ENCODE measurements at regions not wholly inside any gene's neighbourhood (a gene's known extent, or its start where the extent isn't known, plus 50 kb on each side); places are given as distances from the start of the nearest gene placed in this dataset.
"Not testable (repeated sequence)": the region's sequence is repeated elsewhere in the genome, so short reads cannot be mapped to it uniquely, and the experiment has no call there.

GRCh38 chr2:192471982-192472381, 277.2 kb upstream of the TMEFF2 start:
- no peak for DNase-seq (ENCODE audit: low read depth in 2 of 2)

- DNase-seq (ENCODE audit: low read depth in 2 of 2): no peak
These were observed 274.9 kb upstream of the TMEFF2 start for GRCh38 chr2:192469612-192470011.

- DNase-seq (ENCODE audit: low read depth in 2 of 2): no peak
These were observed 273.4 kb upstream of the TMEFF2 start for GRCh38 chr2:192467953-192468660.

GRCh38 chr2:192465141-192465540, 270.4 kb upstream of the TMEFF2 start:
- DNase-seq (ENCODE audit: low read depth in 2 of 2): no peak

- no peak for DNase-seq (ENCODE audit: low read depth in 2 of 2)
These were observed 264.7 kb upstream of the TMEFF2 start for GRCh38 chr2:192459422-192459821.

- DNase-seq (ENCODE audit: low read depth in 2 of 2): no peak
These were observed 254.1 kb upstream of the TMEFF2 start for GRCh38 chr2:192448881-192449280.

GRCh38 chr2:192444286-192444838, 249.6 kb upstream of the TMEFF2 start:
- DNase-seq (ENCODE audit: low read depth in 2 of 2): no peak

- no peak for DNase-seq (ENCODE audit: low read depth in 2 of 2)
These were observed 249.1 kb upstream of the TMEFF2 start for GRCh38 chr2:192443831-192444230.

- DNase-seq (ENCODE audit: low read depth in 2 of 2): no peak
These were observed 243.5 kb upstream of the TMEFF2 start for GRCh38 chr2:192438239-192438638.

- no peak for DNase-seq (ENCODE audit: low read depth in 2 of 2)
These were observed 242.9 kb upstream of the TMEFF2 start for GRCh38 chr2:192437653-192438052.

- no peak for DNase-seq (ENCODE audit: low read depth in 2 of 2)
These were observed 229.5 kb upstream of the TMEFF2 start for GRCh38 chr2:192424243-192424642.

- no peak for DNase-seq (ENCODE audit: low read depth in 2 of 2)
These were observed 225.1 kb upstream of the TMEFF2 start for GRCh38 chr2:192419786-192420185.

GRCh38 chr2:192416060-192416459, 221.3 kb upstream of the TMEFF2 start:
- DNase-seq (ENCODE audit: low read depth in 2 of 2): no peak

GRCh38 chr2:192414794-192415193, 220.1 kb upstream of the TMEFF2 start:
- no peak for DNase-seq (ENCODE audit: low read depth in 2 of 2)

GRCh38 chr2:192413812-192414681, 219.3 kb upstream of the TMEFF2 start:
- DNase-seq (ENCODE audit: low read depth in 2 of 2): no peak

GRCh38 chr2:192412866-192413265, 218.1 kb upstream of the TMEFF2 start:
- DNase-seq (ENCODE audit: low read depth in 2 of 2): not testable (repeated sequence)

GRCh38 chr2:192412394-192412793, 217.7 kb upstream of the TMEFF2 start:
- no peak for DNase-seq (ENCODE audit: low read depth in 2 of 2)

- DNase-seq (ENCODE audit: low read depth in 2 of 2): no peak
These were observed 217.0 kb upstream of the TMEFF2 start for GRCh38 chr2:192411755-192412154.

- DNase-seq (ENCODE audit: low read depth in 2 of 2): no peak
These were observed 215.6 kb upstream of the TMEFF2 start for GRCh38 chr2:192410319-192410718.

GRCh38 chr2:192407692-192408091, 213.0 kb upstream of the TMEFF2 start:
- no peak for DNase-seq (ENCODE audit: low read depth in 2 of 2)

- DNase-seq (ENCODE audit: low read depth in 2 of 2): no peak
These were observed 203.5 kb upstream of the TMEFF2 start for GRCh38 chr2:192398236-192398635.

- DNase-seq (ENCODE audit: low read depth in 2 of 2): no peak
These were observed 199.9 kb upstream of the TMEFF2 start for GRCh38 chr2:192394605-192395004.

GRCh38 chr2:192391041-192391440, 196.3 kb upstream of the TMEFF2 start:
- no peak for DNase-seq (ENCODE audit: low read depth in 2 of 2)
